A549 (cell line): ENCODE measurements at regions not wholly inside any gene's neighbourhood (a gene's known extent, or its start where the extent isn't known, plus 50 kb on each side); places are given as distances from the start of the nearest gene placed in this dataset.

Experiments
- ATAC-seq, 2 experiments: fragments of 200-7000 bp in 1 of 2; fragments of >200 bp in 1 of 2; cut with Nextera tagmentation in 1 of 2; cut with Tn5 transposase in 1 of 2; 3 replicates each; pipeline versions ENCODE4 v1.8.0 to v1.9.1; 2018 to 2020; ENCODE audit warnings: mild to moderate bottlenecking in 1 of 2, moderate library complexity in 1 of 2
- CTCF ChIA-PET: fragments of 300-600 bp; sonication (Branson Sonifier 250); formaldehyde crosslinking; extraction: SDS; loops from one replicate; lab custom pipeline; 2021; ENCODE audit warnings: antibody characterized with exemption, inconsistent platforms; lab: Yijun Ruan, JAX
- POLR2A ChIA-PET: fragments of 350-600 bp; formaldehyde crosslinking; extraction: SDS; loops from one replicate; lab custom pipeline; 2021; ENCODE audit warnings: antibody characterized with exemption, inconsistent platforms; lab: Yijun Ruan, JAX
- DNase-seq, 2 experiments: peaks; one replicate each; pipeline versions ENCODE4 v3.0.0 to v3.0.0-alpha.2; 2011 to 2016; ENCODE audit warnings: low read depth in 1 of 2, low spot score in 1 of 2
- FAIRE-seq: peaks from 2 replicates; lab custom pipeline; 2011; peaks lifted over from hg19 to GRCh38; lab: Jason Lieb, UNC
- H3K27ac ChIP-seq, 2 experiments: fragments of >200 bp; sonication (Bioruptor Twin); formaldehyde crosslinking; 3 replicates each; pipeline ENCODE4 v1.5.1; 2016 to 2017
- H3K4me1 ChIP-seq: fragments of >200 bp; sonication (Bioruptor Twin); formaldehyde crosslinking; 3 replicates; pipeline ENCODE4 v1.6.1; 2016
- H3K4me2 ChIP-seq: fragments of >200 bp; sonication (Bioruptor Twin); formaldehyde crosslinking; 3 replicates; pipeline ENCODE4 v1.6.1; 2016
- H3K4me3 ChIP-seq: fragments of >200 bp; sonication (Bioruptor Twin); formaldehyde crosslinking; 3 replicates; pipeline ENCODE4 v1.5.1; 2016
- H3K9me3 ChIP-seq: fragments of >200 bp; sonication (Bioruptor Twin); formaldehyde crosslinking; 3 replicates; pipeline ENCODE4 v1.6.1; 2016
- CBX2 ChIP-seq: fragments of 200-600 bp; sonication (generic); IDR thresholded peaks from 2 replicates; pipeline ENCODE4 v1.6.1; 2016; ENCODE audit warnings: low read depth, mild to moderate bottlenecking, borderline replicate concordance
- CEBPB ChIP-seq, 2 experiments: fragments of >200 bp in 1 of 2; sonication (Bioruptor Twin) in 1 of 2; formaldehyde crosslinking in 1 of 2; IDR thresholded peaks; 2 replicates each; pipeline ENCODE4 v1.6.1; 2012 to 2016
- CHD2 ChIP-seq: fragments of 150-350 bp; IDR thresholded peaks from 2 replicates; pipeline ENCODE4 v1.6.1; 2014; ENCODE audit warnings: low read length; ENCODE audit not compliant: partially characterized antibody
- CHD4 ChIP-seq: fragments of 200-600 bp; sonication (generic); IDR thresholded peaks from 2 replicates; pipeline ENCODE4 v1.6.1; 2016; ENCODE audit warnings: antibody characterized with exemption, mild to moderate bottlenecking, borderline replicate concordance
- FOSL2 ChIP-seq, 2 experiments: fragments of 450-650 bp in 1 of 2; fragments of >200 bp in 1 of 2; sonication (Bioruptor Twin) in 1 of 2; formaldehyde crosslinking; IDR thresholded peaks; 2 replicates each; pipeline versions ENCODE4 v1.5.0 to v1.6.1; 2016 to 2020; ENCODE audit warnings: mild to moderate bottlenecking in 1 of 2, moderate library complexity in 1 of 2
- FOXS1 ChIP-seq: fragments of 250-450 bp; sonication (Bioruptor Pico); IDR thresholded peaks from 2 replicates; pipeline ENCODE4 v1.5.0; 2020; ENCODE audit warnings: mild to moderate bottlenecking, moderate library complexity
- GATA3 ChIP-seq: IDR thresholded peaks from 2 replicates; pipeline ENCODE4 v1.6.1; 2012; ENCODE audit warnings: borderline replicate concordance
- HEYL ChIP-seq: fragments of 250-450 bp; sonication (Bioruptor Pico); IDR thresholded peaks from 2 replicates; pipeline ENCODE4 v1.8.0; 2021; ENCODE audit warnings: mild to moderate bottlenecking, moderate library complexity
- HOXB13 ChIP-seq: fragments of 250-450 bp; sonication (Bioruptor Pico); IDR thresholded peaks from 2 replicates; pipeline ENCODE4 v1.5.0; 2020; ENCODE audit warnings: low read depth, mild to moderate bottlenecking, moderate library complexity
- HOXB5 ChIP-seq: fragments of 250-450 bp; sonication (Bioruptor Pico); IDR thresholded peaks from 2 replicates; pipeline ENCODE4 v1.5.0; 2020; ENCODE audit warnings: mild to moderate bottlenecking, moderate library complexity
- JUN ChIP-seq, 2 experiments: fragments of >200 bp; sonication (Bioruptor Twin); formaldehyde crosslinking; IDR thresholded peaks; 2 replicates in 1 of 2; 3 replicates in 1 of 2; pipeline ENCODE4 v1.6.1; 2016 to 2017
- MAFK ChIP-seq: fragments of 450-650 bp; IDR thresholded peaks from 2 replicates; pipeline ENCODE4 v1.6.1; 2014; ENCODE audit not compliant: partially characterized antibody
- MAZ ChIP-seq: fragments of 150-350 bp; IDR thresholded peaks from 2 replicates; pipeline ENCODE4 v1.6.1; 2014; ENCODE audit warnings: antibody characterized with exemption, low read depth, low read length, borderline replicate concordance
- NPAS2 ChIP-seq: fragments of 250-450 bp; sonication (Bioruptor Pico); IDR thresholded peaks from 2 replicates; pipeline ENCODE4 v1.8.0; 2022; ENCODE audit warnings: mild to moderate bottlenecking, moderate library complexity, borderline replicate concordance
- POLR2A ChIP-seq: IDR thresholded peaks from 2 replicates; pipeline ENCODE4 v1.6.1; 2012; ENCODE audit warnings: mild to moderate bottlenecking, low read length
- RAD21 ChIP-seq, 2 experiments: fragments of >200 bp in 1 of 2; sonication (Bioruptor Twin) in 1 of 2; formaldehyde crosslinking in 1 of 2; IDR thresholded peaks in 1 of 2; conservative IDR thresholded peaks in 1 of 2; 2 replicates in 1 of 2; 3 replicates in 1 of 2; pipeline ENCODE4 v1.6.1; 2012 to 2018; ENCODE audit warnings: inconsistent platforms in 1 of 2
- RARB ChIP-seq: fragments of 250-450 bp; sonication (Bioruptor Pico); IDR thresholded peaks from 2 replicates; pipeline ENCODE4 v1.8.0; 2021; ENCODE audit warnings: mild to moderate bottlenecking, moderate library complexity
- RCOR1 ChIP-seq: fragments of 150-350 bp; IDR thresholded peaks from 2 replicates; pipeline ENCODE4 v1.6.1; 2014; ENCODE audit warnings: antibody characterized with exemption, low read length, low read depth
- RFX5 ChIP-seq: fragments of 450-650 bp; IDR thresholded peaks from 2 replicates; pipeline ENCODE4 v1.7.1; 2014; ENCODE audit warnings: antibody characterized with exemption, mild to moderate bottlenecking, moderate library complexity
- RNF2 ChIP-seq: fragments of 200-600 bp; sonication (generic); IDR thresholded peaks from 2 replicates; pipeline ENCODE4 v1.6.1; 2016; ENCODE audit warnings: low read depth, mild to moderate bottlenecking, antibody characterized with exemption, moderate library complexity, borderline replicate concordance
- TFCP2L1 ChIP-seq: fragments of 250-450 bp; sonication (Bioruptor Pico); IDR thresholded peaks from 2 replicates; pipeline ENCODE4 v1.5.0; 2021; ENCODE audit warnings: mild to moderate bottlenecking
- ZSCAN20 ChIP-seq: fragments of 250-450 bp; sonication (Bioruptor Pico); IDR thresholded peaks from 2 replicates; pipeline ENCODE4 v1.8.0; 2022; ENCODE audit warnings: mild to moderate bottlenecking, moderate library complexity
- WGBS: methylation state at CpG from one replicate; pipeline ENCODE4 v1.1.6; 2017; ENCODE audit errors: missing lambda C conversion rate; 5-methylcytosine and 5-hydroxymethylcytosine counted together
- TF ChIP-seq, protein P1 (sequence below): IDR thresholded peaks from 2 replicates; pipeline ENCODE4 v1.6.1; 2012
- TF ChIP-seq, protein P2 (sequence below): IDR thresholded peaks from 2 replicates; pipeline ENCODE4 v1.6.1; 2012
- TF ChIP-seq, protein P3 (sequence below): fragments of >200 bp; sonication (Bioruptor Twin); formaldehyde crosslinking; IDR thresholded peaks from 3 replicates; pipeline ENCODE4 v1.6.1; 2016
- TF ChIP-seq, protein P4 (sequence below): fragments of >200 bp; sonication (Bioruptor Twin); formaldehyde crosslinking; IDR thresholded peaks from 2 replicates; pipeline ENCODE4 v1.6.1; 2016
- TF ChIP-seq, protein P5 (sequence below): fragments of 450-650 bp; IDR thresholded peaks from 2 replicates; pipeline ENCODE4 v1.6.1; 2014; ENCODE audit warnings: antibody characterized with exemption
- TF ChIP-seq, protein P6 (sequence below): fragments of 250-450 bp; sonication (Bioruptor Pico); IDR thresholded peaks from 2 replicates; pipeline ENCODE4 v1.5.0; 2020; ENCODE audit warnings: low read depth, mild to moderate bottlenecking, moderate library complexity

DNA sequence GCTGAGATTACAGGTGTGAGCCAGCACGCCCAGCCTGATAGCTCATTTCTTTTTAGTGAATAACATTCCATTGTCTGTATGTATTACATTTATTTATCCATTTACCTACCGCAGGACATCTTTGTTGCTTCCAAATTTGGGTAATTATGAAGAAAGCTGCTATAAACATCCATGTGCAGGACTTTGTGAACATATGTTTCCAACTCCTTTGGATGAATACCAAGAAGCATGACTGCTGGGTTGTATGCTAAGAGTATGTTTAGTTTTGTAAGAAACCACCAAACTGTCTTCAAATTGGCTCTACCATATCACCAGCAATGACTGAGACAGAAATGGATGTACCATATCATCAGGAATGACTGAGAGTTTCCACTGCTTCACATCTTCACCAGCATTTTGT lies 200.2 kb upstream of the TMEM196 start:
- DNase-seq (no peak), ATAC-seq (no peak), FAIRE-seq (no peak)
- ChIA-PET POLR2A (no interaction called here), CTCF (interaction anchor here (1.4 kb wide), 1 partner anchor 9 kb away, joined by 4 read pairs; no protein-coding TSS in a partner anchor)
- Histone ChIP-seq H3K4me1 (peaks cover 32% of the 10 kb centered on the region), H3K4me3 (no peak overlapping the region), H3K4me2 (no peak overlapping the region), H3K27ac (peak overlapping the region in 1 of 2 experiments; percentile 50; a peak in 2 of 6 replicates), H3K9me3 (no peaks in the 10 kb centered on the region)
- TF ChIP-seq ZSCAN20 (CRISPR knock-in tag) (no peak), NPAS2 (CRISPR knock-in tag) (no peak), GATA3 (no peak), RNF2 (no peak), RAD21 (conservative IDR thresholded peaks at IDR 0.05 in 1 of 2, IDR thresholded peaks at IDR 0.05 in 1 of 2) (no peak), RFX5 (no peak), TFCP2L1 (CRISPR knock-in tag) (no peak), POLR2A (no peak), RCOR1 (no peak), MAFK (no peak), CHD4 (no peak), HOXB5 (no peak)
- TF ChIP-seq, protein P1, sequence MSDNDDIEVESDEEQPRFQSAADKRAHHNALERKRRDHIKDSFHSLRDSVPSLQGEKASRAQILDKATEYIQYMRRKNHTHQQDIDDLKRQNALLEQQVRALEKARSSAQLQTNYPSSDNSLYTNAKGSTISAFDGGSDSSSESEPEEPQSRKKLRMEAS = no peak
- TF ChIP-seq, protein P2, sequence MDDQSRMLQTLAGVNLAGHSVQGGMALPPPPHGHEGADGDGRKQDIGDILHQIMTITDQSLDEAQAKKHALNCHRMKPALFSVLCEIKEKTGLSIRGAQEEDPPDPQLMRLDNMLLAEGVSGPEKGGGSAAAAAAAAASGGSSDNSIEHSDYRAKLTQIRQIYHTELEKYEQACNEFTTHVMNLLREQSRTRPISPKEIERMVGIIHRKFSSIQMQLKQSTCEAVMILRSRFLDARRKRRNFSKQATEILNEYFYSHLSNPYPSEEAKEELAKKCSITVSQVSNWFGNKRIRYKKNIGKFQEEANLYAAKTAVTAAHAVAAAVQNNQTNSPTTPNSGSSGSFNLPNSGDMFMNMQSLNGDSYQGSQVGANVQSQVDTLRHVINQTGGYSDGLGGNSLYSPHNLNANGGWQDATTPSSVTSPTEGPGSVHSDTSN = no peak
- TF ChIP-seq, protein P3, sequence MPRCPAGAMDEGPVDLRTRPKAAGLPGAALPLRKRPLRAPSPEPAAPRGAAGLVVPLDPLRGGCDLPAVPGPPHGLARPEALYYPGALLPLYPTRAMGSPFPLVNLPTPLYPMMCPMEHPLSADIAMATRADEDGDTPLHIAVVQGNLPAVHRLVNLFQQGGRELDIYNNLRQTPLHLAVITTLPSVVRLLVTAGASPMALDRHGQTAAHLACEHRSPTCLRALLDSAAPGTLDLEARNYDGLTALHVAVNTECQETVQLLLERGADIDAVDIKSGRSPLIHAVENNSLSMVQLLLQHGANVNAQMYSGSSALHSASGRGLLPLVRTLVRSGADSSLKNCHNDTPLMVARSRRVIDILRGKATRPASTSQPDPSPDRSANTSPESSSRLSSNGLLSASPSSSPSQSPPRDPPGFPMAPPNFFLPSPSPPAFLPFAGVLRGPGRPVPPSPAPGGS = no peak
- WGBS = 98% methylated on average over 2 of the region's 2 CpGs

DNA sequence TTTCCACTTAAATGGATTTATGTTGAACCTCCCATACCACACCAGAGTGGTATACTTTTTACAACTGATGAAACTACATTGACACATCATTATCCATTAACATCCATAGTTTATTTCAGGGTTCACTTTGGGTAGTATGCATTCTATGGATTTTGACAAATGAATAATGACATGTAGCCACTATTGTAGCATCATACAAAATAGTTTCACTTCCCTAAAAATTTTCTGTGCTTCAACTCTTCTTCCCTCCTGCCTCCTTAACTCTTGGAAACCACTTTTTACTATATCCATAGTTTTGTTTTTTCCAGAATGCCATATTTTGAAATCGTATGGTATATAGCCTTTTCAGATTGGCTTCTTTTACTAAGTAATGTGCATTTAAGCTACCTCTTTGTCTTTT lies 199.5 kb upstream of the TMEM196 start:
- FAIRE-seq = peak; percentile 32
- ATAC-seq = no peak
- DNase-seq = no peak
- no peak overlapping the region for H3K4me2 ChIP-seq
- POLR2A ChIA-PET = no interaction called here
- no peaks in the 10 kb centered on the region for H3K9me3 ChIP-seq
- TF ChIP-seq CHD2 (no peak), RAD21 (conservative IDR thresholded peaks at IDR 0.05 in 1 of 2, IDR thresholded peaks at IDR 0.05 in 1 of 2) (no peak), JUN (IDR thresholded peaks at IDR 0.05) (no peak), ZSCAN20 (CRISPR knock-in tag) (no peak), CEBPB (IDR thresholded peaks at IDR 0.05) (no peak), HOXB13 (no peak), MAZ (no peak), RCOR1 (no peak), RARB (CRISPR knock-in tag) (no peak), FOXS1 (CRISPR knock-in tag) (no peak), TFCP2L1 (CRISPR knock-in tag) (no peak), FOSL2 (IDR thresholded peaks at IDR 0.05) (no peak), FOSL2 (CRISPR knock-in tag; IDR thresholded peaks at IDR 0.05) (no peak), GATA3 (no peak), HEYL (CRISPR knock-in tag) (no peak), CBX2 (no peak)
- TF ChIP-seq, protein P4, sequence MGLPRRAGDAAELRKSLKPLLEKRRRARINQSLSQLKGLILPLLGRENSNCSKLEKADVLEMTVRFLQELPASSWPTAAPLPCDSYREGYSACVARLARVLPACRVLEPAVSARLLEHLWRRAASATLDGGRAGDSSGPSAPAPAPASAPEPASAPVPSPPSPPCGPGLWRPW = no peak
- TF ChIP-seq, protein P3 = no peak
- TF ChIP-seq, protein P5, sequence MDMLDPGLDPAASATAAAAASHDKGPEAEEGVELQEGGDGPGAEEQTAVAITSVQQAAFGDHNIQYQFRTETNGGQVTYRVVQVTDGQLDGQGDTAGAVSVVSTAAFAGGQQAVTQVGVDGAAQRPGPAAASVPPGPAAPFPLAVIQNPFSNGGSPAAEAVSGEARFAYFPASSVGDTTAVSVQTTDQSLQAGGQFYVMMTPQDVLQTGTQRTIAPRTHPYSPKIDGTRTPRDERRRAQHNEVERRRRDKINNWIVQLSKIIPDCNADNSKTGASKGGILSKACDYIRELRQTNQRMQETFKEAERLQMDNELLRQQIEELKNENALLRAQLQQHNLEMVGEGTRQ = no peak
- TF ChIP-seq, protein P6, sequence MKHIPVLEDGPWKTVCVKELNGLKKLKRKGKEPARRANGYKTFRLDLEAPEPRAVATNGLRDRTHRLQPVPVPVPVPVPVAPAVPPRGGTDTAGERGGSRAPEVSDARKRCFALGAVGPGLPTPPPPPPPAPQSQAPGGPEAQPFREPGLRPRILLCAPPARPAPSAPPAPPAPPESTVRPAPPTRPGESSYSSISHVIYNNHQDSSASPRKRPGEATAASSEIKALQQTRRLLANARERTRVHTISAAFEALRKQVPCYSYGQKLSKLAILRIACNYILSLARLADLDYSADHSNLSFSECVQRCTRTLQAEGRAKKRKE = no peak
- no peak overlapping the region for H3K4me3 ChIP-seq
- H3K4me1 ChIP-seq = peaks cover 37% of the 10 kb centered on the region
- CTCF ChIA-PET = interaction anchor here (0.6 to 1.7 kb wide), 5 partner anchors 10 to 218 kb away, joined by 3 to 4 read pairs (median 3); no protein-coding TSS in a partner anchor
- H3K27ac ChIP-seq = peak overlapping the region in 1 of 2 experiments; percentile 25; a peak in 3 of 6 replicates
- 93% methylated on average over 1 of the region's 1 CpG for WGBS
